AG09319 (cell line): ENCODE measurements at regions not wholly inside any gene's neighbourhood (a gene's known extent, or its start where the extent isn't known, plus 50 kb on each side); places are given as distances from the start of the nearest gene placed in this dataset.

ENCODE experiments used
- DNase-seq: peaks from one replicate; pipeline ENCODE4 v3.0.0-alpha.2; 2010; ENCODE audit warnings: low read depth; ENCODE audit errors: extremely low read depth
- CTCF ChIP-seq: IDR thresholded peaks from 2 replicates; pipeline ENCODE4 v1.5.1; 2011; ENCODE audit warnings: low read depth, mild to moderate bottlenecking, inconsistent platforms, low read length, moderate library complexity

DNA sequence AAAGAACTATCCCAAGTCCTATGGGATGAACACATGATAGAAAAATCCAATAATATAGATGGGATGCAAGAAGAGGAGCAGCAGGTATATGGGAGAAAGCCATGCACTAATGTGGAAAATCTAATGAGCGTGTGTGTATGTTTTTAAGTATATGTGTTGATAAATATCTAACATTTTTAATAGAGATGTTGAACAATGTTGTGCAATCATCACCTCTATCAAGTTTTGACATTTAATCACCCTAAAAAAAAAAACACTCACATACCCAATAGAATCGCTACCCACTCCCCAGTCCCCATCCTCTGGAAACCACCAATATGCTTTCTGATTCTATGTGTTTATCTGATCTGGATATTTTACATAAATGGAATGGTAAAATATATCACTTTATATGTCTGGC, 983.7 kb downstream of the SUCLG1 start:
- TF ChIP-seq CTCF = no peak

DNA sequence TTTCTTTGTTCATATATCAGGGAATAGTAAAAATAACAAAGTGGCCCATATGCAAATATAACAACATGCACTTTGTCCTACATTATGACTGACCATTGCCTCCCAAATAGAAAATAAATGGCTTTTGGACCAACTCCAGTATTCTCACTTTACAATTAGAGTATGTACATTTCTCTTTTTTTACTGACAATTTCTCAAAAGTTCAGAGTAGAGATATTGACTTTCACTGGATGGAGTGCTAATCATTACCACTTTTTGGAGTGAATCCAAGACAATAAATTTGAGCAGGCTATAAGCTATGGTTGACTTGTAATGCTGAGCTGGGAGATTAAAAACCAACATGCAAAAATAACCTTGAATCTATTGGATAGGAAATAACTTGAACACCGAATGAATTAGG, 987.4 kb downstream of the SUCLG1 start:
- DNase-seq = no peak
- no peak for TF ChIP-seq CTCF

More for the DNA sequence above, 983.7 kb downstream of the SUCLG1 start:
- no peak for DNase-seq

DNA sequence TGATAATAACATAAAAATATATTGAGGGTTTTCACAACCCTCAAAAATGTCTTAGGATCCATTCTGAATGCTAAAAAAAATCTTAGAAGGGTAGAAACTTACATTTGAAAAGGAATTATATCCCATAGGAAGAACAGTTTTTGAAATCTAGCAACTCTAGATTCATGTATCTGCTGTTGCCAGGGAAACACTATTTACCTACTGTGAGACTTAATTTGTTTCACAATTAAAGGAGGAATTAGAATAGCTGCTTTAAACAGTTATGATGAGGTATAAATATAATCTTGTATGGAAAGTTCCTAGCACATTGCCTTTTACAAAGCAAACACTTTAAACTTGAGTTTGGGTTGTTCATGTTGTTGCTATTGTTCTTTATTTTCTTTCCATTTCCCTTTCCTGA, 988.2 kb downstream of the SUCLG1 start:
- DNase-seq = no peak
- TF ChIP-seq CTCF = no peak

DNA sequence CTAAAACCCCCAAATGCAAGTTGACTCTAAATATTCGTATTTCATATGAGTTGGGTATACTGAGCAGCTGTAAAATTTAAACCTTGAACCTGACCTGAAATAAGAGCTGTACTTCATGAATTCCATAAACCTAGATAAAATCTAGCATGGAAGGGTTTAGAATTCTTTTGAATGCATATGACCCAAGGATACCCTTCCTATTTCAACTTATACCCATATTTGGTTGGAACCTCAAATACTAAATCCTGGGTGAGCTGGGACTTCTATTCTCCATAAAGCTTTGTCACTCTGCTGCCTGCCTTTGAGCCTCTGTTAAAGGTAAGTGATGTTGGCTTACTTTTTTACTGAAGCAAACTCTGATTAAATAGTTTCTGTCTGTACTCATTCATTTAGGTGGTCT, 994.6 kb downstream of the SUCLG1 start:
- no peak for DNase-seq
- TF ChIP-seq CTCF = no peak

- no peak for TF ChIP-seq CTCF
Measured at GRCh38 chr2:83462881-83463280, 996.2 kb downstream of the SUCLG1 start.

DNA sequence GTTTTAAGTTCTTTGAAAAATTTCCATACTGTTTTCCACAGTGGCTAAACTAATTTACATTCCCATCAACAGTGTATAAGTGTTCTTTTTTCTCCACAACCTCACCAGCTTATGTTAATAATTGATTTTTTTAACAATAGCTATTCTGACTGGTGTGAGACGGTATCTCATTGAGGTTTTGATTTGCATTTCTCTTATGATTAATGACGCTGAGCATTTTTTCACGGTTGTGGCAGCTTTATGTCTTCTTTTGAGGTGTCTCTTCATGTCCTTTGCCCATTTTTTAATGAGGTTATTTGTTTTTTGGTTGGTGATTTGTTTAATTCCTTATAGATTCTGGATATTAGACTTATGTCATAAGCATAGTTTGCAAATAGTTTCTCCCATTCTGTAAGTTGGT, 997.9 kb downstream of the SUCLG1 start:
- TF ChIP-seq CTCF = no peak
- no peak for DNase-seq

More at GRCh38 chr2:83462881-83463280, 996.2 kb downstream of the SUCLG1 start:
- no peak for DNase-seq

- no peak for TF ChIP-seq CTCF
- DNase-seq = no peak
Measured at GRCh38 chr2:83459456-83459855, 999.6 kb downstream of the SUCLG1 start.
